A673 (cell line): ENCODE measurements at regions not wholly inside any gene's neighbourhood (a gene's known extent, or its start where the extent isn't known, plus 50 kb on each side); places are given as distances from the start of the nearest gene placed in this dataset.

Experiments used
- EZH2 ChIP-seq: fragments of 200-600 bp; sonication (generic); IDR thresholded peaks from 2 replicates; pipeline ENCODE4 v1.6.1; 2017; ENCODE audit warnings: borderline replicate concordance, low read depth, mild to moderate bottlenecking, mixed read lengths, antibody characterized with exemption, low read length; ENCODE audit not compliant: poor library complexity, severe bottlenecking
- TF ChIP-seq, protein P1 (sequence below): fragments of 300-800, 200-600 bp; sonication (generic); conservative IDR thresholded peaks from 2 replicates; pipeline ENCODE4 v1.5.1; 2017; ENCODE audit warnings: low read depth, mild to moderate bottlenecking, antibody characterized with exemption, low read length, moderate library complexity, mixed read lengths

DNA sequence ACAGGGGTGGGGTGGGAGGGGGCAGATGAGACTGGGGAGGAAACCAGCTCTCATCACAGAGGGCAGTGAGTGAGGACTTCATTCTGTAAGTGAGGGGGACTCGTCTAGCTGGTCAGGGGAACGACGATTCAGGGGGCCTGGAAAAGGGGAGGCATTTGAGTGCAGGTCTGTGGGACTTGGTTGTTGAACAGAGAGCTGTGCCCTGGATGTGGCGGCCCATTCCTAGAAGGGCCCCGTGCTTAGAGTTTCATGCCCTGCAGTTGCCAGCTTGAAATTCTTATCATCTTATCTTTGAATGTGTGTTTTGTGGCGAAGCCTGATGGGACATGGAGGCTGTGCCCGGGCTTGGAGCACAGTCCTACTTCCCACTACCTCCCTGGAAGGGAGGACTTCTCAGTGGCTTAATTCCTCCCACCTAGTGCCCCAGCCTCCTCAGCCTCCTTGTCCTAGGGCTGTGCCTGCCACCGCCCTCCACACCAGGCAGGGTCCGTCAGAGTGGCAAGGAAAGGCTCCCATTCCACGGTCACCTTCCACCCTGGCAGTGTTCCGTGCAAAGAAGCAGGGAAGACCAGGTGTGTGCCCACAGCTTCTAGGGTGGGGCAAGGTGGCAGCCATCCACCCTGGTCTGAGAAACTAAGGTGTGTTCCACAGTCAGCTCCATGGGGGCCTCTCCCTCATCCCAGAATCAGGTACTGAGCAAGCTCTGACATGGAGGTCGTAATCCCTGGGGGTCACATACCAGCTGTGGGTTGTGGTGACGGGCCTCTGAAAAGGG is 59.7 kb upstream of the LMO1 start:
- TF ChIP-seq, protein P1, sequence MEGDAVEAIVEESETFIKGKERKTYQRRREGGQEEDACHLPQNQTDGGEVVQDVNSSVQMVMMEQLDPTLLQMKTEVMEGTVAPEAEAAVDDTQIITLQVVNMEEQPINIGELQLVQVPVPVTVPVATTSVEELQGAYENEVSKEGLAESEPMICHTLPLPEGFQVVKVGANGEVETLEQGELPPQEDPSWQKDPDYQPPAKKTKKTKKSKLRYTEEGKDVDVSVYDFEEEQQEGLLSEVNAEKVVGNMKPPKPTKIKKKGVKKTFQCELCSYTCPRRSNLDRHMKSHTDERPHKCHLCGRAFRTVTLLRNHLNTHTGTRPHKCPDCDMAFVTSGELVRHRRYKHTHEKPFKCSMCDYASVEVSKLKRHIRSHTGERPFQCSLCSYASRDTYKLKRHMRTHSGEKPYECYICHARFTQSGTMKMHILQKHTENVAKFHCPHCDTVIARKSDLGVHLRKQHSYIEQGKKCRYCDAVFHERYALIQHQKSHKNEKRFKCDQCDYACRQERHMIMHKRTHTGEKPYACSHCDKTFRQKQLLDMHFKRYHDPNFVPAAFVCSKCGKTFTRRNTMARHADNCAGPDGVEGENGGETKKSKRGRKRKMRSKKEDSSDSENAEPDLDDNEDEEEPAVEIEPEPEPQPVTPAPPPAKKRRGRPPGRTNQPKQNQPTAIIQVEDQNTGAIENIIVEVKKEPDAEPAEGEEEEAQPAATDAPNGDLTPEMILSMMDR: no peak
- TF ChIP-seq EZH2: no peak
